HG02798 (cell line): ENCODE measurements at regions not wholly inside any gene's neighbourhood (a gene's known extent, or its start where the extent isn't known, plus 50 kb on each side); places are given as distances from the start of the nearest gene placed in this dataset.
A peak's percentile ranks its signal among the peaks of the same experiment; 100 is the strongest.
"Not testable (repeated sequence)": the region's sequence is repeated elsewhere in the genome, so short reads cannot be mapped to it uniquely, and the experiment has no call there.

Experiments used
- ATAC-seq: cut with Tn5 transposase; IDR thresholded peaks from one replicate; pipeline ENCODE4 v1.9.1; 2021; ENCODE audit warnings: mild to moderate bottlenecking; ENCODE audit not compliant: unreplicated experiment, poor library complexity

DNA sequence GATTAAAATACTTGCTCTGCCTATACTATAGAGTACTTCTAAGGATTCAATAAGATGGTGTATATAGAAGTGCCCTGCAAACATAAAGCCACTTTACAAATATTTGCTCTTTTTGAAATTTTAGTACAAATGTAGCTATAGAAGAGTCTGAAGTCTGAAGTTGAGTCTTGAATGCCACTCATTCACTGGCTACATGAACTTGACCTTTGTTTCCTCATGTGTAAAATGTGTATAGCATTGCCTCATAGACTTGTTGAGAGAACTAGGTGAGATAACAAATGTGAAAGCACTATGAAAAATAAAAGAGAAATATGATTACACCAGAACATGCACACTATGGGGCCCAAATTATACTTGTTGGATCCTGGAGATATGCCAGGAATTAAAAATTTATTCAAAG lies 244.7 kb downstream of the SEC61B start:
- ATAC-seq = no peak

- no peak for ATAC-seq
Measured at GRCh38 chr9:99471033-99471432, 249.0 kb downstream of the SEC61B start.

DNA sequence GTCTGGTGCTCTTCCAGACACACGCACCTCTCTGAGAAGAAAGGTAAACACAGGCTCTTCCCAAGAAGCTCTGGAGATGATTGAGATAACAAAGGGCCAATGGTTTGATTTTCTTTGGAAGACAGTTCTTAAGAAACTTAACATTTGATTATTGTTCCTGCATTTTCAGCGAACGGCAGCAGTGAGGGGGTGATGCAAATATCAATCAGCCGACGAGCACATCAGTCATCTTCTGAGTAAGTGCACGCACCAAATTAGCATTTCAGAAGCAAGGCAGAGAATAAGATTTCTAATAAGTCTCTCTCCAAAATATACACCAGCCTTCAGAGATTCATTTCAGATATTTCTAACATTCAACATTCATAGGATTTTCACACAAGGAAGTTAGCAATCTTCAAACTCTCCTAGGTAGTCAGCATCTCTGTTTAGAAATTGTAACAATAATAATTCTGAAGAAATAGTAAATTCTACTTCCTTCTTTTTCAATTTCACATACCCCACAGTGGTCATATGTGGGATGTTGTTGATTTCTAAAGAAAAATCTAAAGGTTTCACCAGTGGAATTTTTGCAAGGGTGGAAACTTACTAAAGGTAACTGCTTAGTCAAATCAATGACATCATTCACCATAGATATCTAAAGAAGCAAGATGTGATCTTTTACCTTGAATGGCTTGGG lies 250.3 kb downstream of the SEC61B start:
- ATAC-seq = no peak

DNA sequence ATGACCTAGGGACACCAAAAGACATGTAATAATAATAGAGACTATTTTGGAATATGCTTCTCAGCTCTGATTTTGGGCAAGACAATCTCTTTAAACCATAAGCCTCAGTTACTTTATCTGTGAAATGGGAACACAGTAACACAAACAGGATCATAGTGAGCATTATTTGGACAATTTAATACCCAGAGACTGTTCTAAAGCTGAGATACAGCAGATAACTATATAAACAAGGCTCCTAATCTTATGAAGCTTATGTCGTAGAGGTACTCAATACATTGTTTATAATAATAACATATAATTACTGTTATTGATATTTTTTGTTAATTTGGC lies 250.8 kb downstream of the SEC61B start:
- ATAC-seq = no peak

DNA sequence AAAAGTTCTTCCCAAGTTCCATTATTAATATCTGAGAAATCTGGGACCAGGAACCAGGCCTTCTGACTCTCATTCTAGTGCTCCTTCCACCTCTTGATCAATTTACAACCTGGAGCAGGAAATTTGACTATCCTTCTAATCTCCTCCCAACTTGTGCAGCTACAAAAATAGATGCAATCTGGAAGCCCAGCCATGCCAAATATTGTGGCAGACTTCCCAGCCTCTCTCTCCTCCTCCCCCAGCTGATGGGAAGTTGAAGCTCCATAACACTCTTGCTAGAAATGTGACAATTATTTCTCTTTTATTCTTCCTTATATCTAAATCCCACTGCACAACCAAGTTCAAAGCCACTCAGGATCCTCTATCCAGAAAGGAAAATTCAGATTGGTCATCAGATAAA lies 252.1 kb downstream of the SEC61B start:
- no peak for ATAC-seq

DNA sequence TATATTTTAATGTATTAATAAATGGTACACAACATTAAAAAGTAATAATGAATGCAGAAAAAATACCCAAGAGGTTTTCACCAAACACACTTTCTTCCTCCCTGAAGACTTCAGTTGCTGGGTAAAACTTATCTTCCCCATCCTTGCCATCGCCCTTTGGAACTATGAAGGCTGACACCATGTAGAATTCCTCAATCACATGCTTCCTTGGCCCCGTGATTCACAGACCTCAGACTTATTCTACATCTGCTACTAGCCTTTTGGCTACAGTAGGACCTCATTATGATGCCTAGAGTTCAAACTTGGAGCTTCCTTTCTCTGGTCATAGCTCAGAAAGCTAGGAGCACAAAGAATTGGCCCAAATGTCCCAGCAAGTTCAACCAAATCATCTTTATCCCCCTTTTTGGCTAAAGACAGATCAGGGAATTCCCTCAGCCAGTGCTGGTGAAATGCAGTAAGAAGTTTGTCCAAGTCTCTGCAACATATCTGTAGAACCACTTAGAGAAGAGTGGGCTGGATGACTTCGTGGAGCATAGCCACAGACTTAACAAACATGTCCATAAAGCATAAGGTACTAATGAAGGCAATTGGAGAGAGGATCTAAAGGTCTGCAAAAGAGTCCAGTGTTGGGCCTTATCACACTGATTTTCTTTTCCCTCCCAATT lies 253.5 kb downstream of the SEC61B start:
- no peak for ATAC-seq

DNA sequence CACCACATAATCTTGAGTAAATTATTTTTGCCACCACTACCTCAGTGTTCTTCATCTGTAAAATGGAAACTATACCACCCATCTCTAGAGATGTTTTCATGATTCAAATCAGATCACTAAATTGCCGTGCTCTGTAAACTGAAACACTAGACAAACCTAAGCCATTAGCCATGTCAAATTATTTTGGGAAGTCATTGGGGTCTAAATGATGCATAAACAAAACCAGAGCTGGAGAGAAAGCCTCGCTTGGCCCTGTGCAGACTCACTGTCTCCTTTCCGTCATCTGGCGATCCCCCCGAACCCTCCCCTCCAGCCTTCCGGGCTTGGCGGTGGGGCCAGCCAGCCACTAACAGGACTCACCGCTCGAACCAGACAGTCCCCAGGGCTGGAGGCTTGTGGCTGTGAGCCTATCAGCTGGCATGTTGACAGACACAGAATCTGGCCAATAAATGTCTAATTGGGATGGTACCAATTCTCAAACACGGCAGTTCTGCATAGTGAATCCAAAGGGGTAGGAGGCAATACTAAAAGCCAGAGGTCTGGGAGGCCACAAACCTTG lies 256.5 kb downstream of the SEC61B start:
- no peak for ATAC-seq

DNA sequence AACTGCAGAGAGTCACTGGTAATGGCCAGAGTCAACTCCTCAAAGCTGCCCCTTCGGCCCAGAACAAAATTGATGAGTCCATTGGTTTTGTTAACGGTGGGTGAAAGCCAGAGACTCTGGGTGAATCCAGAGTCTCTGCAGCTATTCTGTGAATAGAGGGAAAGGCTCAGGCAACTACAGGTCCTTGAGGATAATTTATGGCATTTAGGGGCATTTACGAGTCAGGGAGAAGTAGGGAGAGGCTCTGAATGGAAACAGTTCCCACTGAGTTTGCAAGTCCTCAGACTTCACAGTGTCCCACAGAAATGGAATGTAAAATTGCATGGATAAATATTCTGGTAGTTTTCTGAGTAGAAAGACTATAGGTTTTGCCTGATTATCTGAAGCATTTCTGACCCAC lies 257.8 kb downstream of the SEC61B start:
- no peak for ATAC-seq

DNA sequence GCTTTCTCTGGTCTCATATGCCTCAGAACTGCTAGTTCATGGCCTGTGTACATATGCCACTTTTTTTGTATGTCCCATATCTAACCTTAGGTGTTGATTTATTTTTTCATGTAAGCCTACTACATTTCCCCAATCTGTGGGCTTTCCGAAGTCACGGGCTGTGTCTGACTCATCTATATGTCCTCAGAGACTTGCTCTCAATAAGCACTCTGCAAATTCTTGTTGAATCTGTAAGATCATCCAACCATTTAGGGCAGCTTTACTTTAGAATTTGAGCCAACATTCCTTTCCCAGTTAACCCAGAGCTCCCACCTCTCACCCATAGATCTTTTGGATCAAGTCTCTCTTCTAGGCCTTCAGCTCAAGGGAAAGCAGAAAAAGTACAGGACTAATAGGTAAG lies 263.4 kb downstream of the SEC61B start:
- no peak for ATAC-seq

GRCh38 chr9:99486684-99487083 lies 264.6 kb downstream of the SEC61B start:
- ATAC-seq = no peak

- ATAC-seq = no peak
Measured at GRCh38 chr9:99488131-99489059, 266.3 kb downstream of the SEC61B start.

GRCh38 chr9:99489060-99489413 lies 267.0 kb downstream of the SEC61B start:
- no peak for ATAC-seq

GRCh38 chr9:99490729-99491128 lies 268.6 kb downstream of the SEC61B start:
- no peak for ATAC-seq

GRCh38 chr9:99491408-99492158 lies 269.5 kb downstream of the SEC61B start:
- ATAC-seq = peak; percentile 67

DNA sequence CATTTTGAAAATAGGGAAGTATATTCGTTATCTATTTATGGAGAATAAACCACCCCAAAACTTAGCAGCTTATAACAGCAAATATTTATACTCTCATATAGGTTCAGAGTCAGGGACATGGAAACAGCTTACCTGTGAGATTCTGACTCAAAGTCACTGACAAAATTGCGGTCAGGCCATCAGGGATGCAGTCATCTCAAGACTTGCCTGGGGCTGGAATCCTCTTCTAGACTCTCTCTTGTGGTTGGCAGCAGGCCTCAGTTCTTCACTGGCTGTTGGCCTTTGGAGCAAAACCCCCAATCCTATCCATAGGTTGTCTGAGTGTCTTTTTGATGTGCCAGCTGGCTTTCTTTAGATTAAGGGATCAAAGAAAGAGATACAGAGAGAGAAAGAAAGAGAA lies 275.6 kb downstream of the SEC61B start:
- ATAC-seq = no peak

DNA sequence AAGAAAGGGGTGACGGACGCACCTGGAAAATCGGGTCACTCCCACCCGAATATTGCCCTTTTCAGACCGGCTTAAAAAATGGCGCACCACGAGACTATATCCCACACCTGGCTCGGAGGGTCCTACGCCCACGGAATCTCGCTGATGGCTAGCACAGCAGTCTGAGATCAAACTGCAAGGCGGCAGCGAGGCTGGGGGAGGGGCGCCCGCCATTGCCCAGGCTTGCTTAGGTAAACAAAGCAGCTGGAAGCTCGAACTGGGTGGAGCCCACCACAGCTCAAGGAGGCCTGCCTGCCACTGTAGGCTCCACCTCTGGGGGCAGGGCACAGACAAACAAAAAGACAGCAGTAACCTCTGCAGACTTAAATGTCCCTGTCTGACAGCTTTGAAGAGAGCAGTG lies 276.9 kb downstream of the SEC61B start:
- ATAC-seq = not testable (repeated sequence)

DNA sequence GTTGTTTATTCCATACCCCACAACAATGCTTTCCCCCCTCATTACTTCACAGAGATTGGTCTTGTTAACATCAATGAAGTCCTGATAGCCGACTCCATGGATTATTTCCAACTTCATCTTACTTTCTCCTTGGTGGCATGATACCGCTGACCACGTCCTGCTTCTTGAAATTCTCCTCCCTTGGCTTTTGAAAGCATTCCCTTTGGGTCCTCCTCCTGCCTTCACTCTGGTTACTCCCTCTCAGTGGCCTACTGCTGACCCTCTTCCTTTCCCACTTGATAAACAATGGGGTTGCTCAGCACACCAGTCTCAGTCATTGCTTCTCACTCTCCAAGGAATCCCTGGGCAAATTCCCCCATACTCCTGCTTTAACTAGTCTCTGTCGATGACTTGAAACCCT lies 283.9 kb downstream of the SEC61B start:
- no peak for ATAC-seq

- ATAC-seq = no peak
Measured at GRCh38 chr9:99506747-99507348, 284.8 kb downstream of the SEC61B start.

- ATAC-seq = no peak
Measured at GRCh38 chr9:99509065-99509745, 287.1 kb downstream of the SEC61B start.
